Stimulated activated CD4-positive, alpha-beta T cell treated with anti-CD3 and anti-CD28 coated beads, TNF-alpha, amount 100 ng/mL, for 24 hours (primary cell): ENCODE measurements at regions not wholly inside any gene's neighbourhood (a gene's known extent, or its start where the extent isn't known, plus 50 kb on each side); places are given as distances from the start of the nearest gene placed in this dataset.

Experiments used
- DNase-seq, 3 experiments: peaks; one replicate each; pipeline ENCODE4 v3.0.0-alpha.2; 2020; ENCODE audit warnings: low read depth in 3 of 3

DNA sequence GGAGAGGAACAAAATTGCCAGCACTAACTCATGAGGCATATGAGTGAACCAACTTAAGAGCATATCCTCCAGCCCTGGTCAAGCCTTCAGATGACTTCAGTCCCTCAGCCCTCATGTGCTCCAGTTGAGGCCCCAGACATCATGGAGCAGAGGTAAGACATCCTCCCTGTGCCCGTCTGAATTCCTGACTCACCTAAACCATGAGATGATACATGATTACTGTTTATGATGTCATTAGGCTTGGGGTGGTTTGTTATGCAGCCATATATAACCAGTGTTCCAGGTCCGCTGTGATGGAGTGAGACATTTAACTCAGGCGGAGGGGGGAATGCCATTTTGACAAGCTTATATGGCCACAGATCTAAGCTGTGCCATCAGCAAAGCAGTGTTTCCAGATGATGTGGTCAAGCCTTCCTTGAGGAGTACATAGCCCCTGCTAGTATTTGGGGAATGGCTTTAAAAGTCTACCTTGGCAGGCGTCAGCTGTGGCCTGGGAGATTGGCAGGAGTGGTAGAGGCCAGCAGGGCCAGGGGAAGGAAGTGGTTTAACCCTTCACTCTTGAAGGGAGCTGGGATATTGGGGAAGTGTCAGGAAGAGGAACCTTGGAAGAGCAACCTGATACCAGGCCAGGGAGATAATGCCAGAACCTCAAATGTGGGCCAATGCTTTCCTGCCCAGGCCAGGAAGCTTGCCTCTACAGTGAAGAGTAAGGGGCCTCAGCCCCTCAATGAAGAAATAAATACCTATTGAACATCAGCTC, 343.0 kb upstream of the PODXL start:
- DNase-seq, result no peak

DNA sequence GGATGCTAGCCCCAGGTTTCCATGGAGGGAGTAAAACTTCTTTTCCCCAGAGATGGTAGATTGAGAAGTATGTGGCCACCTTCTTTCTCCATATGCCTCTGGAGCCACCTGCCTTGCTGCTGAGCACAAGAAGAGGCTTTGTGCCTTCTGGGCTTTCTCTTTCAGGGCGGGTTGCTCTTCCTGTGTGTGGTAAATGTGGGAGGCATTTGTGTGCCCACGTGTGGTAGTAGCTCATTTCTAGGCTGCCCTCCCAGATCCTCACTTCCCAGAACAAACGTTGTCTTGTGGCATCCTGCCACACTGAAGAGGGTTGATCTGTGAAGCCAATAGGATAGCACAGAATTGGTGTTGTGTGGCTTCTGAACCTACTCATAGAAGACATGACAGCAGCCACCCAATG, 342.0 kb upstream of the PODXL start:
- no peak for DNase-seq

DNA sequence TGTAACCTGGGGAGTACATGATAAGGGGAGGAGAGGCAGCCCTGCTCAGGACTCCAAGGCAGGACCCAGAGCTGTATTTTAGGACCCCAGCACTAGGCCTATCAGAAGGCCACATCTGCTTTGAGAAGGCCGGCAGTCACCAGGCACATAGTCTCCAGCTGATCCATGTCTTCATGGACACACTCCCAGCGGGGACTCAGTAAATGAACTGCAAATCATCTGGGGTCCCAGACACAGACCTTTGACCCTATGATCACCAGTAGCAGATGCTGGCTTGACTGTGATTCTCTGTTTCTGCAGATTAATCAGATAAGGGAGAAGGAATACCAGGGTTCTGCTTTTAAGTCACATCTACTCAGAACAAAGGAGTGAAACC, 341.4 kb upstream of the PODXL start:
- no peak for DNase-seq

DNA sequence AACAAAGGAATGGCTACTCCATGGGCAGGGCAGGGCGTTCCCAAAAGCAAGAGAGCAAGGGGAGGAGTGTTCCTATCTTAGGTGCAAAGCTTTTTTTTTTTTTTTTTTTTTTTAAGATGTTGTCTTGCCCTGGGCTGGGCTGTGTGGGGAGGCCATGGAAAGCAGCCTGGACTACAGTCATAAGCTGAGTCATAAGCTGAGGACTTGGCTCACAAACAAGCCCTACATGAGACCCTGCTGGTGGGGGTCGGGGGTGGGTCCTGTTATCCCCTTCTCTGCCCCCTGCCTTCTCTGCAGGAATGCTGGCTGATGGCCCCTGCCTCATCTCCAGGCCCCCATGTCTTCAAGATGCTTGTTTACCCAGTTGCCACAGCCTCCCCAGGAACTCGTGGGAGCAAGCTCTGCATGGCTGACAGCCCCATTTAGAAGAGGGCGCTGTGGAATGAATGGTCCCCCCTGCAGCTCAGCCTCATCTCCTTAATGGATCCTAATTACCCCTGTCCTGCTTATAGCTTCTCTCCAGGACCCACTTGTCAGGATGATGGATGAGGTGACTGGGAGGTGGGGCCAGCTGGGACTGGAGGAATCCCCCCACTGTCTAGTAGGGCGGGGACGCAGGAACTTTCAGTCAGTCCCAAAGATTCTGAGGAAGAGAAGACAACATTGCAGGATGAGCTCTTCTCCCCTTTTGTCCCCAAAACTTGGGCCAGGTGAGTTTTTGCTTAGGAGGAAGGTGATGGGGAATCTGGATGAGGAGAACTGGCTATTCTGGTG, 340.8 kb upstream of the PODXL start:
- DNase-seq, result no peak

DNA sequence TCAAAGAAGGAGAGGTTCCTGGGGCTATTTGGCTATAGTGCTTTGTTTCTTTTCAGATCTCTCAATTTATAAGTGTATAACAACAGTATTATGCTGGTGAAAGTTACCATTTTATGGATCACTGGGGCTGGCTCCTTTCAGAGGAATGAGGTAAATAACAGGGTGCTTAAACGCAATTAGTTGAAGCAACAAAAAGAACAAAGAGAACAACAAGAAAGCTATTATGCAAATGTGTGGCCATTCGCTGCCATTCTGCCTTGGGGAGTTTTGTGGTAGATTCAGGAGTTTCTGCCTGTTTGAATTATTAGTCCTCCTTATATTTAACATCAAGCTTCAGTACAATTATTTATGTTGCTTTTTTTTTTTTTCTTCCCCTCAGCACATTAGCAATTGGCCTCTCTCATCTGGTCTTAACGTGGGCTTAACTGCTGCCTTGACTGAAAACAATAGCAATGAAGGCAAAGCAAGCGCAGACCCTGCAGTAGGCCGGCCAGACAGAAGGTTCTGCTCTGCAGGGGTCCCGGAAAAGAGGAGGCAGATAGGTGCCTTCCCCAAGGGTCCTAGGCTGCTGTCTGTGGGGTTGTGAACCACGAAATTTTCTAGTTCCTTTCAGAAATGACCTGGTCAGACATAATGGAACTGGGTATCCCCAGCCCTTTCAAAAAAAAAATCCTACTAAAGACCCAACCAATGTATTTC, 339.9 kb upstream of the PODXL start:
- DNase-seq, result no peak

DNA sequence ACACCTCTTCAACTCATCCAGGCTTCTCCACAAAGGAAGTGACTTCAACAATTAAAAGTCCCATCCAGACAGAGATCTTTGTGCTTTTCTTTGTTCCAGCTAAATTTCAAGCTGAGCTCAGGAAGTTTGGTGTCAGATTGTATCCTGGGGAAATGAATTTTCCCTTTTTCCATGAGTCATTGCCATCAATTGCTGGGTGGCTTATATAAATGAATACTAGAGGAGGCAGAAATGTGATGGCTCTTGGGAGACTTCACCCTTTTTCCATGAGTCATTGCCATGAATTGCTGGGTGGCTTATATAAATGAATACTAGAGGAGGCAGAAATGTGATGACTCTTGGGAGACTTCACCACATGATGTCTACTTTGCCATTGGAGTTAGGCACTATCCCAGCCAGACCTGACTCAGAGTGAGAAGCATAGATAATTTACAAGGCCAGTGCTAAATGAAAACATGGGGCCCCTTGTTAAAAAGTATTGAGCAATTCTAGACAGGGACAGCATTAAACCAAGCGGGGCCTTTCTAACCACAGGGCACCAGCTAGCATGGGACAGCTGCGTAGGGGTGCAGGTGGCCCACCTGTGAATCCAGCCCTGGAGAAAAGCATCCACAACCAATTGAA, 339.2 kb upstream of the PODXL start:
- DNase-seq, result no peak

DNA sequence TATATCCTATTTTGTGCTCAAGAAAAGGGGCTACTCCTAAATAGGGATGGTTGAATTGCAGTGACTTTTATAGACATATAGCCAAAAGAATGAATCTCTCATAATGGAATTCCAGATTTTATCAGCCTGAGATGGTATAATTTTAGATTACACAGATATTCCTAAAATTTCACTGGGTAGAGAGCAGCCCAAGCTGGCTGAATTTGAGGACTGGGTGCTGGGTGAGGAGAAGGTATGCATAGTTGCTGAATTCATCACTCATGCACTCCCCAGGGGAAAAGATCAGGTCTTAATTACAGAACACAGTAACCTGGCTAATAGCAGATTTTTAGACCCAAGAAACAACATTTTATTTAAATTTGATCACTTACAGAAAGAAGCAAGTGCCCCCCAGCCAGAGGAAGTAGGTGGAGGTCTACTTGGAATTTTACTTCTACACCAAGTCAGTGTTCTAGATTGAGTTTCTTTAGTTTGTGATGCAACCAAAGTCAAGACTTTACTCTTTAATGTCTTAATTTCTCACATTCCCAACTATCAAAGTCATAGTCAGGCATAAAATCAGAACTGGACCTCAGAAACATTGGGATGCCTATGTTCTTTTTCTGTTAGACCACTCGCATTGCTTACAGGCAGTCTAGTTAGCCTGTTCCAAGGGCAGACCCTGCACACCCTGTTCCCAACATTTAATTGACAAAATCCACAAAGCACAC, 337.4 kb upstream of the PODXL start:
- DNase-seq, result no peak

DNA sequence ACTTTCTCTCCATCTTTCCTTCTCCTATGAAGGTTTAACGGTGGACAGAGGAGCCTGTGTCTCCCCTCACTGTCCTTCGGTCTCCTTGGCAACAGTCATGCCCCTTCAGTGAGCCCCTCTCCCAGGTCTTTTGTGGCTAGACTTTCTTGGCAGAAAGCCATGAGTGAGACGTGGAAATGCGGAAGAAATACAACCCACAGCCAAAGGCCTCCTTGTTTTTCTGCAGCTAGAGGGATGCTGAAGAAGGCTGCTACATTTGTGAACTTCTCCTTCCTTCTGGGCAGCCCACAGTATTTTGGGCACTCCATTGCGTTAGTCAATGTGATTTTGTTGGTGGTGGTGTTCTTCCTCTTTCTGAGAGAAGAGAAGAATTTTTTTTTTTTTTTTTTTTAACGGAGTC, 333.7 kb upstream of the PODXL start:
- DNase-seq, result no peak

DNA sequence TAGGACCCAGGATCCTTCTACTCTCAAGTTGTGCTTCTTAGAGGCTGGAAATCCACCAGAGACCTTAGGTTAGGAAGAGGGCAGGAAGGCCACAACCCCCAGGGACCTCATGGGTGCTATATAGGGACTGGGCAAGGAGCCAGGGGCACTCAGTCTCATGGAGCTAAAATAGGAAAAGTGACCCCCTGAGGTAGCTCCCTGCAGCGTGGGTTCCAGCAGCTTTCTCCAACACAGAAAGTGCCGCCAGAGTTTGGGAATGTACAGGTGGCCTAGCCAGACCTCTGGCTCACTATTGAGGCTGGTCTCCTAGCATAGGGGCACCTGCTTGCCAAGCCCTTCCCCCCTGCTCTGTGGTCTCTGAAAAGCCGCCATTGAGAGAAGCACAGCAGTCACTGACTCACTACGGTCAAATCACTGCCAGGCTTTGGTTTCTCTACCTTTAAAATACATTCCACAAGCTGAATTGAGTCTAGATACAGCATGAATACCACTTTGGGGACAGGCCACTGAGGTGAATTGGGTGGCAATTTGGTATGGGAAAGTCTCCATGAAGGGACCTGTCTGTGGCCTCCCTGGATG, 333.2 kb upstream of the PODXL start:
- DNase-seq, result no peak

DNA sequence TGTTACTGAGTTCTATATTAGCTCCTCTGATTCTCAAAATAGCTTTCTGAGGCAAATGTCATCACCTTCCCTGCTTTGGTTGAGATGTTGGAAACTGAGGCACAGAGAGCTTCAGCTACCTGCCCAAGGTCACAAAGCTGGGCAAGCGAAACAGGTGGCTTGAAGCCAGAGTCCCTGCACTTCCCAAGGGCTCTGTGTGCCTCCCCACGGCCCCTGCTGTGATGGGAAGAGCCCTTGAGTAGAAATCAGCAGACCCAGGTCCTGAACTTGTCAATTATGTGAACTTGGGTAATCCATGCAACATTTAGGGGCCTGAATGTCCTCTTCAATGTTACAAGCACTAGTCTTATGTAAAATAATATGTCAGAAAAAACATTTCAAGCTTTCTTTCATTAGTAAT, 327.3 kb upstream of the PODXL start:
- no peak for DNase-seq

DNA sequence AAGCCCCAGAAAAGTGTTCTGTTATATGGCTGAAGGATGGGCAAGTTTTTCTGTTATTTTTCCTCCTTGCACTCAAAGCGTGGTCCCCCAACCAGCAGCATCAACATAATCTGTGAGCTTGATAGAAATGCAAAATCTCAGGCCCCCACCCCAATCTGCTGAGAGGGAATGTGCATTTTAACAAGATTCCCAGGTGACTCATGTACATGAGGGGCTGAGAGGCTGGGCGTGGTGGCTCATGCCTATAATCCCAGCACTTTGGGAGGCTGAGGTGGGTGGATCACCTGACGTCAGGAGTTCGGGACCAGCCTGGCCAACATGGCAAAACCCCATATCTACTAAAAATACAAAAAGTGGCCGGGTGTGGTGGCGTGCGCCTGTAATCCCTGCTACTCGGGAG, 326.8 kb upstream of the PODXL start:
- DNase-seq, result no peak

DNA sequence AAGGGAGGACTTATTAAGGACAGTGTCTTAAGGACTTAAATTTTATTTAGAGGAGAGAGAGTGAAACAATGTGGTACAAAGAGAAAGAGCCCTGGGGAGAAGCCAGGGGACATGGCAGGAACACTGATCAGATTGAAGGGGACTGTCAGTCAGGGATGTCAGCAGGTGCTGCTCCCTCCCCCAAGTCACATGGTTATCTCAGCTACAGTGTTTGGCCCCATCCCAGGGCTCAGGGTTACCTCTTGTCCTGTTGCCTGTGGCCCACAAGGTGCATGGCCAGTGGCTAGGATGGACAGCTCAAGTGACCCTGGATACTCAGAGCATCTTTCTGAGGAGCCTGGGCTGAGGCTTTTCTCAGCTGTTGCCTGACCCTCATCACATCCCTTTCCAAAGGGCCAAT, 325.9 kb upstream of the PODXL start:
- DNase-seq, result no peak

DNA sequence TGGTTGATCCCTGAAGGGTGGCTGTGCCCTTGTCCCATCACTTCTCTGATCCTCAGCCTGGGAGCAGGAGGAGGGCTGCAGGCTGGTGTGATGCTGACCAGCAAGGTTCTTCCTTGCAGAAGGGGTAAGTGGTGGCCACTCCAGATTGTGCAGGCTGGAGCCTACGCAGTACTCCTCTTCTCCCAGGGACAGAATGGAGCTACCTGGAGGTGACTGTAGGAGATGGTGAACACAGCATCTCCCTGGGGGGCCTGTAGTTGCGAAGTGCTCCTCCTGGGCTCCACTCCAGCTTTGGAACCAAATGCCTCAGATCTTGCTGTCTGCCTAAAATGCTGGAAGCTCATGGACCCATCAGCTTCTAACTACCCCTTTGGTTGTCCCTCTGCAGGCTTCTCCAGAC, 323.6 kb upstream of the PODXL start:
- no peak for DNase-seq

DNA sequence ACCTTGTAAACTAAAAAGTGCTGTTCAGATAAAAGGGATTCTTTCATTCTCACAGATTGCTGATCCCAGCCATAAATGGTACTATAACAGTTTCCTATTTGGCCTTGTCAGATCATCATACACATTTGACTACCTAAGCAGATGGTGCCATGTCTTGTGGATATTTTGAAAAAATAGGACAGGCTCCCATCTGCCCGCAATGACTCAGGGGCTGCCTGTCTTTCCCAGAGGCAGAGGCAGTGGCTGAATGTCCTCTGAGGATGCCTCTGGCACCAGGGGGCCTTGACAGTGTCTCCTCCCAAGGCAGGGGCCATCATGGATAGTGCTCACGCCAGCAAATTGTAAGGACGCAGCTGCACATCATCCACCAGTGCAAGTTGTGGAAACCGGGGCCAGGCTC, 323.0 kb upstream of the PODXL start:
- no peak for DNase-seq

DNA sequence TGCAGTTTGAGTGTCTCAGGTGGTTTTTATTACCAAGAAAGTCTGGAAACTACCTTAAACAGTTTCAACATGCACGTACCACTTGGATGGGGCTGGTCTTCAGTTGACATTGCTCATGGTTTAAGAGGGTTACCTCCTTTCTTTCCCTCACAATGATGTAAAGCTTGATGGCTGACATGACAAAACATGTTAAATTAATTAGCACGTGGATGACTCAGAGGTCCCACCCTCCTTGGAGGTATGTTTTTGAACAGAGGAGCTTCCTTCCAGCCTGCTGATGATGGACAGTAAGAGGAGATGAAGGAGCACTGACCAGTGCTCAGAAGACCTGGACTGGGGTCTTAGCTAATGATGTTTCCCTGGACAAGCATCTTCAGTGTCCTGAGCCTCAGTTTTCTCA, 322.3 kb upstream of the PODXL start:
- DNase-seq, result no peak

DNA sequence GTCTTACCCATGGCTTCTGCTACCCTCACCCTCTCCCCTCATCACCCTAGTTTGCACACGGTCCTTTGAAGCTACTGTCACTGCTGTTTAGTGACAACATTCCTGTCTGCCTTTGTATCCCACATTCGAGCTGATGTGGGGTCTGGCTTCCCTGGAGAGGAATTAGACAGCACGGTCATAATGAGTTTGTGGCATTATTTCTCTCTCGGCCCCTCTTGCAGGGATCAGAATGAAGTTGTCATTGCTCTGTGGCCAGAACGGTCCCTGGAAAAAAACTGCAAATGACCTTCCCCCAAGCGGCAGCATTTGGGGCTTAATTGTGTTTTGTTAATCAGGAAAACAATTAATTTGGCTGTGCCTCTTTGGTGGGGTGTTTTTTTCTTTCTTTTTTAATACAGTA, 317.2 kb upstream of the PODXL start:
- DNase-seq, result no peak

DNA sequence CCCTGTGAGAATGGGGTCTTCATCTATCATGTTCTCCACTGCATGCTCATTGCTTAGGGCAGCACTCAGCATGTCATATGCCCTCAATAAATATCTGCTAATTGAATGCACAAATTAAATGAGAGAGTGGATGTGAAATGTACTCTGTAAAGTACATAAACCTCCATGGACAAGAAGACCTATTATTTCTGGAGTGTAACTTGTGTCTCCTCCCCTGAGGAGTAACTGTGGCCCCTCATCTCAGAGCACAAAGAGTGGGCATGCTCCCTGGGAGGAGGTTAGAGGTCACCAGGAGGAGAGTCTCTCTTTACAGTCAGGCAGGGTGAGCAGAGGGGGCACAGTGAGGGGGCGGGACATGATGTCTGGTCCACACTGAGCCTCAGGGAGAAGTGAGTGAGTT, 313.6 kb upstream of the PODXL start:
- DNase-seq, result no peak

DNA sequence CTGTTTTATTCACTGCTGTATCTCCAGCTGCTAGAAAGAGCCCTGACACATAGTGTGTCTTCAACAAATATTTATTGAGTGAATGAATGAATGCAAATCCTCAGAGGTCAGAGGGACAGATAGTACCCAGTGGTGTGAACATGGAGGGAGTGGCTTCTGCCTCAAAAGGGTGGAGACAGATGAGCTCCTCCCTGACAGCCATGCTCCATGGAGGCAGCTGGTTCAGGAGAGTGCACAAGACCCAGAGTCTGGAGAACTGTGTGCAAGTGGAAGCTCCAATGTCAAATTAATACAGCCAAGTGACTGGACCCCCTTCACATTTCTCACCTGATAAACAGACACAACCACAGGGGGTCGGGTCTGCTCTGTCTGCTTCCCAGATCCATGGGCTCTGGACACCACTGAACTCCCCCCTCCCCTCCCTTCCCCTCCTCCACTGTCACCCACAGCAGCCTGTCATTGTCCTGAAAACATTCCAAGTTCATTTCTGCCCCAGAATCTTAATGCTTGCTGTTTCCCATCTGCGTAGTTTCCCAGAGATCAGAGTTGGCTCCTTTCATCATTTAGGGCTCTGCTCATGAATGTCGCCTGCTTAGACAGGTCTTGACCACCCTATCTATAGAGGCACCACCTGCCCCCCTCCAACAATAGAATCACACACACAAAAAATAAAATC, 312.9 kb upstream of the PODXL start:
- no peak for DNase-seq

DNA sequence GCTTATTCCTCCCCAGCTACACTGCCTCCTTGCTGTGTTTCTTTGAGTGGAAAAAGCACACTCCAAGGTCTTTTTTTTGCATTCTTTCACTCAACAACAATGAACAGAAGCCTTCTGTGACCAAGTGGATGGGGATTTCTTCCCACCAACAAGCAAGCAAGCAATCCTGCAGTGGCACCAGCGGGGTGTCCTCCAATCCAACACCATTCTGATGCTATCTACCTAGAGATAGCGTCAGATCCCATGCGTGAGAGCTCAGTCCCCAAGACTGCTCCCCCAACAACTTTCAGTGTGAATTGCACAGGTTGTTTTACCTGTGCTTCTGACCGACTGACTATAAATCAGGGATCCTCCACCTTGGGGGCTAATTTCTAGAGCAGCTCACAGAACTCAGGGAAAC, 311.0 kb upstream of the PODXL start:
- no peak for DNase-seq

DNA sequence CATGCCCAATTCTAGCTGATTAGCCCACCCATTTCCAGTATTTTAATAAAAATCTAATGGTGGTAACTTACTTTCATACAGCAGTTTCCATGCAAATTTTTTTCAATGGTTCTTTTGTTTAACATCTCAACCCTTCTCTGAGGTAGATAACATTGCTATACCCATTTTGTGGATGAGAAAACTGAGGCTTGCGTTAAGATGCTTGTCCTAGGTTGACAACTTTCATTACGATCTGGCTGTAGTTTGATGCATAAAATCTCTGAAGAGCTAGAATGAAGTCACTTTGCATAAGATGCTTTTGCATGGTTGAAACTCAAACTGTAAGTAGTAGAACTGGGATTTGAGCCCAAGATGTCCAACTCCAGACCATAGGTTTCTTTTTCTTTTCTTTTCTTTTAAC, 309.5 kb upstream of the PODXL start:
- no peak for DNase-seq
